SW480 (cell line): ENCODE measurements at regions not wholly inside any gene's neighbourhood (a gene's known extent, or its start where the extent isn't known, plus 50 kb on each side); places are given as distances from the start of the nearest gene placed in this dataset.
"Not testable (repeated sequence)": the region's sequence is repeated elsewhere in the genome, so short reads cannot be mapped to it uniquely, and the experiment has no call there.

Source experiments
- DNase-seq: peaks from one replicate; pipeline ENCODE4 v3.0.0-alpha.2; 2016; ENCODE audit warnings: low spot score

GRCh38 chr4:131650951-131651350 is 1498.1 kb upstream of the PCDH10 start:
- DNase-seq = no peak

DNA sequence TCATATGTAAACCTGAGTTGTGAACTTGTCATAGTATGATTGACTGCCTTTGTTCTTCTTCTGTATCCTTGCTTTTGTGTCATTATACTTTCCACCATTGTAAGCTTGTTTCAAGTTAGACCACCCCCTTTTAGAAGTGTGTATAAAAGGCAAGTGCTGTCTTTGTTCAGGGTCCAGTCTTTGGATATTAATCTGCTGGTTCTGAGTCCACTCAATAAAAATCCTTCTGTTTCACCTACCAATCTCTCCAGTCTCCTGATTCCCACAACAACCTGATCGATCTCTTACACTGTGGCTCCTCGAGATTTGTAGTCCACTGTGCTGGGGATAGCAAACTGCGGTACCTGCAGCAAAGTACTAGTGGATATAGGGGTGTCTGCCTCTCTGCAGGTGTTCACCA is 1465.8 kb upstream of the PCDH10 start:
- DNase-seq = not testable (repeated sequence)

DNA sequence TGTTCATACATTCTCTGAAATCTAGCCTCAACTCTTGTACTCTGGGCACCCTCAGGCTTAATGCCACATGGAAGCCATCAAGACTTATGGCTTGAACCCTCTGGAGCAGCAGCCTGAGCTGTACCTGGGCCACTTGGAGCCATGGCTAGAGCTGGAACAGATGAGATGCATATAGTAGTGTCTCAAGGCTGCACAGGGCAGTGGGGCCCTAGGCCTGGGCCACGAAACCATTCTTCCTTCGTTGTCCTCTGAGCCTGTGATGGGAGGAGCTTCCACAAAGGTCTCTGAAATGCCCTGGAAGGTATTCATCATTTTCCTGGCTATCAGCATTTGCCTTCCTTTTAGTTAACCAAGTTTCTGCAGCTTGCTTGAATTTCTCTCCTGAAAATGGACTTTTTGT is 1427.2 kb upstream of the PCDH10 start:
- DNase-seq = no peak

GRCh38 chr4:131723069-131723468 is 1426.0 kb upstream of the PCDH10 start:
- DNase-seq = not testable (repeated sequence)

DNA sequence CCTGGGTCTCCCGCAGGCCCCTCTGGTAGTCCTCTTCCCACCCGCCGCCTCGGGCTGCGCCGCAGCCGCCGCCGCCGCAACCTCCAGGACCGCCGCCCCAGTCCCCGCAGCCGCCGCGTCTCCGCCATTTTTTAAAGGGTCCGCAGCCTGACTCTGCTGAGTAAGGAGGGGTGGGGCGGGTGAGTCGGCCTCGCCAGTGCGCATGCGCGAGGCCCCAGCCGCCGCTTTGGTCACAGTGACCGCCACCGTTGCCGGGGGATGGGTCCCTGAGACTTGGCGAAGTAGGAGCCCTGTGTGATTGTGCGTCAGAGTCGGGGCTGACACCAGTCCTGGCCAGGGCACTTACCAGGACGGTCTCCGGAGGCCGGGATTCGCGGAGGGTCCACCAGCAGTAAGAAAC is 1424.2 kb upstream of the PCDH10 start:
- not testable (repeated sequence) for DNase-seq

GRCh38 chr4:131725521-131725920 is 1423.6 kb upstream of the PCDH10 start:
- DNase-seq = not testable (repeated sequence)

DNA sequence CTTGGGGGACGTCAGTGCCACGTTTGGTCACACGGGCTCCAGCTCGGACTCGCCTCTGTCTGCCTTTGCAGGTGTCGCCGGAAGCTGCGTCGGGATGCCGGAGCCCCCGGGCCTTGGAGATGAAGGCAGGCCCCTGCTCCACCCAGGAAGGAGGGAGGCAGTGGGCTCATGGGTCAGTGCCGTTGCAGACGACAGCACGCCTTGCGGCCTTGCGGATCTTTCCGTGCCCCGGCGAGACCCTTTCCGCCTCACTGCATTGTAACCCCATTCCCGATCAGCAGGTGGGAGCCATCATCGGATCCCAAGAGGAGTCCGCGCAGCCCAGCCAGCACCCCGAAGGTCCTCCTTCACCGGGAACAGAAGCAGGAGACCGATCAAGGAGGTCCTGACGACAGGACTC is 1422.2 kb upstream of the PCDH10 start:
- not testable (repeated sequence) for DNase-seq

- not testable (repeated sequence) for DNase-seq
Measured at GRCh38 chr4:131727418-131727817, 1421.7 kb upstream of the PCDH10 start.

DNA sequence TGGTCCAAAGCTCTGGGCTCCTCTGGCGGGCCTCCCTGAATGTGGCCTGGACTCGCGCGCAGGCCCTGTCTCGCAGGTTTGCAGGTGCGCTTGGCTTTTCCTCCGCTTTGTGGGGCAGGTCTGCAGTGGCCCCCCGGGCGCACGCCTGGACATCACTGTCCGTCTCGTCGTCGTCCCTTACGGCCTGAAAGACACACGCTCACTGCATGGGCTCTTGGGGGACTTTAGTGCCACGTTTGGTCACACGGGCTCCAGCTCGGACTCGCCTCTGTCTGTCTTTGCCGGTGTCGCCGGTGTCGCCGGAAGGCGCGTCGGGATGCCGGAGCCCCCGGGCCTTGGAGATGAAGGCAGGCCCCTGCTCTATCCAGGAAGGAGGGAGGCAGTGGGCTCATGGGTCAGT is 1419.9 kb upstream of the PCDH10 start:
- not testable (repeated sequence) for DNase-seq

DNA sequence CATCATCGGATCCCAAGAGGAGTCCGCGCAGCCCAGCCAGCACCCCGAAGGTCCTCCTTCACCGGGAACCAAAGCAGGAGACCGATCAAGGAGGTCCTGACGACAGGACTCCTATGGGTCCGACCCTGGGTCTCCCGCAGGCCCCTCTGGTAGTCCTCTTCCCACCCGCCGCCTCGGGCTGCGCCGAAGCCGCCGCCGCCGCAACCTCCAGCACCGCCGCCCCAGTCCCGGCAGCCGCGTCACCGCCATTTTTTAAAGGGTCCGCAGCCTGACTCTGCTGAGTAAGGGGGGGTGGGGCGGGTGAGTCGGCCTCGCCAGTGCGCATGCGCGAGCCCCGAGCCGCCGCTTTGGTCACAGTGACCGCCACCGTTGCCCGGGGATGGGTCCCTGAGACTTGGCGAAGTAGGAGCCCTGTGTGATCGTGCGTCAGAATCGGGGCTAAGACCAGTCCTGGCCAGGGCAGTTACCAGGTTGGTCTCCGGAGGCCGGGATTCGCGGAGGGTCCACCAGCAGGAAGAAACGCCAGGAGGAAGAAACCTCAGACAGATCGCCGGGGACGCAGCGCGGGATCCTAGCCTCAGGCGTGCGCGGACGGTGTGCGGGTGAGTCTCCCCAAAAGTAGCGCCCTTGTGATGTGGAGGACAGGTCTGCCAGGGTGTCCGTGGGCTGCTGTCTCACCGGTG is 1419.2 kb upstream of the PCDH10 start:
- DNase-seq = not testable (repeated sequence)

- not testable (repeated sequence) for DNase-seq
Measured at GRCh38 chr4:131730574-131730973, 1418.5 kb upstream of the PCDH10 start.

- DNase-seq = not testable (repeated sequence)
Measured at GRCh38 chr4:131732034-131732630, 1417.0 kb upstream of the PCDH10 start.

GRCh38 chr4:131734321-131734720 is 1414.8 kb upstream of the PCDH10 start:
- DNase-seq = not testable (repeated sequence)

DNA sequence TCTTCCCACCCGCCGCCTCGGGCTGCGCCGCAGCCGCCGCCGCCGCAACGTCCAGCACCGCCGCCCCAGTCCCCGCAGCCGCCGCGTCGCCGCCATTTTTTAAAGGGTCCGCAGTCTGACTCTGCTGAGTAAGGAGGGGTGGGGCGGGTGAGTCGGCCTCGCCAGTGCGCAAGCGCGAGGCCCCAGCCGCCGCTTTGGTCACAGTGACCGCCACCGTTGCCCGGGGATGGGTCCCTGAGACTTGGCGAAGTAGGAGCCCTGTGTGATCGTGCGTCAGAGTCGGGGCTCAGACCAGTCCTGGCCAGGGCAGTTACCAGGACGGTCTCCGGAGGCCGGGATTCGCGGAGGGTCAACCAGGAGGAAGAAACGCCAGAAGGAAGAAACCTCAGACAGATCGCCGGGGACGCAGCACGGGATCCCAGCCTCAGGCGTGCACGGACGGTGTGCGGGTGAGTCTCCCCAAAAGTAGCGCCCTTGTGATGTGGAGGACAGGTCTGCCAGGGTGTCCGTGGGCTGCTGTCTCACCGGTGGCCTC is 1414.2 kb upstream of the PCDH10 start:
- not testable (repeated sequence) for DNase-seq

DNA sequence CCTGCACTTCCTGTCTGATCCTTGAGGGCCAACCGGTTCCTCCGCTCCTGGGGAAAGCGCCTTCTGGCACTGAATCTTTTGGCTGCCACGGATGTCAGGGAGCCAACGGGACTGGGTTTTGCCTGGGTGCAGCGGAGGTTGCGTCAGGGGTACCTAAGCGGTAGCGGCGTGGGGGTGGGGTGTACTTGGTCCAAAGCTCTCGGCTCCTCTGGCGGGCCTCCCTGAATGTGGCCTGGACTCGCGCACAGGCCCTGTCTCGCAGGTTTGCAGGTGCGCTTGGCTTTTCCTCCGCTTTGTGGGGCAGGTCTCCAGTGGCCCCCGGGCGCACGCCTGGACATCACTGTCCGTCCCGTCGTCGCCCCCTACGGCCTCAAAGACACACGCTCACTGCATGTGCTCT is 1410.1 kb upstream of the PCDH10 start:
- DNase-seq = not testable (repeated sequence)

DNA sequence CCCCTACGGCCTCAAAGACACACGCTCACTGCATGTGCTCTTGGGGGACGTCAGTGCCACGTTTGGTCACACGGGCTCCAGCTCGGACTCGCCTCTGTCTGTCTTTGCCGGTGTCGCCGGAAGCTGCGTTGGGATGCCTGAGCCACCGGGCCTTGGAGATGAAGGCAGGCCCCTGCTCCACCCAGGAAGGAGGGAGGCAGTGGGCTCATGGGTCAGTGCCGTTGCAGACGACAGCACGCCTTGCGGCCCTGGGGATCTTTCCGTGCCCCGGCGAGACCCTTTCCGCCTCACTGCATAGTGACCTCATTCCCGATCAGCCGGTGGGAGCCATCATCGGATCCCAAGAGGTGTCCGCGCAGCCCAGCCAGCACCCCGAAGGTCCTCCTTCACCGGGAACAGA is 1407.3 kb upstream of the PCDH10 start:
- DNase-seq = not testable (repeated sequence)

DNA sequence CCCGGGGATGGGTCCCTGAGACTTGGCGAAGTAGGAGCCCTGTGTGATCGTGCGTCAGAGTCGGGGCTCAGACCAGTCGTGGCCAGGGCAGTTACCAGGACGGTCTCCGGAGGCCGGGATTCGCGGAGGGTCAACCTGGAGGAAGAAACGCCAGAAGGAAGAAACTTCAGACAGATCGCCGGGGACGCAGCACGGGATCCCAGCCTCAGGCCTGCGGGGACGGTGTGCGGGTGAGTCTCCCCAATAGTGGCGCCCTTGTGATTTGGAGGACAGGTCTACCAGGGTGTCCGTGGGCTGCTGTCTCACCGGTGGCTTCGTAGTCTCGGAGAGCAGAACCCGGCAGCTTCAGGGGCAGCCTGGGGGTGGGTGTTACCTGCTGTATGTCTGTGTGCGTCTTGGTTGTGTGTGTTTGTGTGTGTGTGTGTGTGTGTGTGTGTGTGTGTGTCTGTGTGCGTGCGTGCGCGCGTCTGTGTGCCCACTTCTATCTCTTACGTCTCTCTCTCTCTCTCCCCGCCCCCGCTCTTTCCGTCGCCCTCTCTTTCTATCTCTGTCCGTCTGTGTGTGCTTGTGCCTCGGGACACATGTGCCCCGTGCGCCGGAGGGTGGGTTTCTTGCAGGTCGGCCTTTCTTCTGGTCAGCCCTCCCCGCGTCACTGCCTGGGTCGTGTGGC is 1406.4 kb upstream of the PCDH10 start:
- DNase-seq = not testable (repeated sequence)

DNA sequence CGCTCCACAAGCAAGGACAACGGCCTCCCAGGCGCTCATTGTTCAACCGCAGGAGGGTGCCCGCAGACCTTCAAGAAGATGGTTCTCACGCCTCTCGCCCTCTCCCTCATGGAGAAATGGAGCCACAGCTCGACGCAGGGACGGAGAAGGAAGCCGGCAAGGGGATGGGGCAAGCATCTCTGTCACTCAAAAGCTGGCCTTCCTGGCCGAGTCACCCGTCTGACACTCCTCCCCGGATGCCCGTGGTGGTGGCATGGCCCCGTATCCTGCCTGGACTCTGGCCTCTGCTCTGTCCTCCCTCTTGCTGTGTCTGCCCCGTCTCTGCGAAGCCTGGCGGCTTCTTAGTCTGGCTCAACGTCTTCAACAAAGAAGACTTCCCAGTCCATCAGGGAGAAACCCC is 1405.7 kb upstream of the PCDH10 start:
- not testable (repeated sequence) for DNase-seq

GRCh38 chr4:131747203-131747602 is 1401.9 kb upstream of the PCDH10 start:
- DNase-seq = not testable (repeated sequence)

DNA sequence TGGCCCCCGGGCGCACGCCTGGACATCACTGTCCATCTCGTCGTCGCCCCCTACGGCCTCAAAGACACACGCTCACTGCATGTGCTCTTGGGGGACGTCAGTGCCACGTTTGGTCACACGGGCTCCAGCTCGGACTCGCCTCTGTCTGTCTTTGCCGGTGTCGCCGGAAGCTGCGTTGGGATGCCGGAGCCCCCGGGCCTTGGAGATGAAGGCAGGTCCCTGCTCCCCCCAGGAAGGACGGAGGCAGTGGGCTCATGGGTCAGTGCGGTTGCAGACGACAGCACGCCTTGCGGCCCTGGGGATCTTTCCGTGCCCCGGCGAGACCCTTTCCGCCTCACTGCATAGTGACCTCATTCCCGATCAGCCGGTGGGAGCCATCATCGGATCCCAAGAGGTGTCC is 1399.9 kb upstream of the PCDH10 start:
- not testable (repeated sequence) for DNase-seq

DNA sequence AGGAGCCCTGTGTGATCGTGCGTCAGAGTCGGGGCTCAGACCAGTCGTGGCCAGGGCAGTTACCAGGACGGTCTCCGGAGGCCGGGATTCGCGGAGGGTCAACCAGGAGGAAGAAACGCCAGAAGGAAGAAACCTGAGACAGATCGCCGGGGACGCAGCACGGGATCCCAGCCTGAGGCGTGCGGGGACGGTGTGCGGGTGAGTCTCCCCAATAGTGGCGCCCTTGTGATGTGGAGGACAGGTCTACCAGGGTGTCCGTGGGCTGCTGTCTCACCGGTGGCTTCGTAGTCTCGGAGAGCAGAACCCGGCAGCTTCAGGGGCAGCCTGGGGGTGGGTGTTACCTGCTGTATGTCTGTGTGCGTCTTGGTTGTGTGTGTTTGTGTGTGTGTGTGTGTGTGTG is 1399.1 kb upstream of the PCDH10 start:
- not testable (repeated sequence) for DNase-seq

GRCh38 chr4:131750469-131750868 is 1398.6 kb upstream of the PCDH10 start:
- not testable (repeated sequence) for DNase-seq

- not testable (repeated sequence) for DNase-seq
Measured at GRCh38 chr4:131762234-131762633, 1386.9 kb upstream of the PCDH10 start.
